Activated T-cell treated with anti-CD3 and anti-CD28 coated beads, Interleukin-2, amount 50 U/mL, for 1 hour (primary cell): ENCODE measurements at regions not wholly inside any gene's neighbourhood (a gene's known extent, or its start where the extent isn't known, plus 50 kb on each side); places are given as distances from the start of the nearest gene placed in this dataset.
"Not testable (repeated sequence)": the region's sequence is repeated elsewhere in the genome, so short reads cannot be mapped to it uniquely, and the experiment has no call there.

Experiments
- DNase-seq: peaks from one replicate; pipeline ENCODE4 v3.0.0-alpha.2; 2020

DNA sequence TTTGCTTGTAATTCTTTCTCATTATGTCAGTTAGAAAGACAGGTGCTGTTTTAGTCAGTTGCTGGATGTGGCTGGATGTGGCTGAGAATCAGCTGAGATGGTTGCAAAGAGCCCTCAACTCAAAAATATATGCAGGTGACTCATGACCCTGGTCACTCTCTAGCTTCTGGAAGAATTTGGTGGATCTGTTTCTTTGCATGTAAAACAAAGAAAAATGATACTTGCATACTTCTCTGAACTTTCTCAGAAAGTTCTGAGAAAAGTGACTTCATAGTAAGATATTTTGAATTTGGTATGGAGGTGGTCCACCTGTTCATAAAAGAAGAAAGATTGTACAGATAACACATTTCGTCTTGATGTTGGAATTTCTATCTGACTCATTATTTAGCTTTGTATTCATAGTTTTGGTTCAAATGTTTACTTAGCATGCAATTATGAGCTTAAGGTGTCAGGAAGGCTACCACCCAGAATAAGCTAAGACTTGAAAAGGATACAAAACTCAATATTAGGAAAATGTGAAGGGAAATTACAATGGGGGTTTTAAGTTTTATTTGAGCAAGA lies 163.2 kb upstream of the OLIG3 start:
- DNase-seq = no peak

DNA sequence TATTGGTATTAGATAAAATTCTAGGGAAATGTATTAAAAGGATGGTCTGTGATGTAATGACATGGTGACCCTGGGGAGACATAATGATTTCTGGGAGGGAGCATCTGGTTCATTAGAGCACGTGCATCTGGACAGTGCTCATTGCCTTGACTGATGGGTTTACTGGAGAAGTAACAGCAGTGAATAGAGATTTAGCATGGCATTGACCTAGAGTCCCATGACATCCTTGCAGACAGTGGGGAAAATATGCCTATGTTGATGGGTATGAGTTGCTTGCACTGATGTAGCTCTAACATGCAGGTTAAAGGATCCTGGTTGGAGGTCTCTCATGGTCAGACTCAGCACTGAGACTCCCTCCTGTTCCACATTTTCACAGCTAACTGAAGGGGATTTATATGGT lies 164.1 kb upstream of the OLIG3 start:
- DNase-seq = no peak

DNA sequence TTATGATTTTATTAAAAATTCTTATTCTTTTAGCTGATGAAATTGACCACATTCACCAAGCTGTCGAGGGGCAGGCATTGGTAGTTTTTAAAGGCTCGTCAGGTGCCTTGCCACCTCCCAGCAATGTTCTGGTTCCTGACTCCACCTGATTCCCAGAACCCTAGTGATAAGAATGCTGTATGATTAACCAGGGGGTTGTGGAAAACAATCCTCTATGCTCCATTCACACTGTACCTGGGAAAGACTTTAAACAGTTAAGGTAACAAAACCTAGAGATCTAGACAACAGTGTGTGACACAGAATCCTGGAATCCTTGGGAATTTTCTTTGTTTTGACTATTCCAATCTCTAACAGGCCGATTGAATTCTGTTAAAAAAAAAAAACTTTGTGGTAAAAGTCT lies 165.7 kb upstream of the OLIG3 start:
- DNase-seq = no peak

DNA sequence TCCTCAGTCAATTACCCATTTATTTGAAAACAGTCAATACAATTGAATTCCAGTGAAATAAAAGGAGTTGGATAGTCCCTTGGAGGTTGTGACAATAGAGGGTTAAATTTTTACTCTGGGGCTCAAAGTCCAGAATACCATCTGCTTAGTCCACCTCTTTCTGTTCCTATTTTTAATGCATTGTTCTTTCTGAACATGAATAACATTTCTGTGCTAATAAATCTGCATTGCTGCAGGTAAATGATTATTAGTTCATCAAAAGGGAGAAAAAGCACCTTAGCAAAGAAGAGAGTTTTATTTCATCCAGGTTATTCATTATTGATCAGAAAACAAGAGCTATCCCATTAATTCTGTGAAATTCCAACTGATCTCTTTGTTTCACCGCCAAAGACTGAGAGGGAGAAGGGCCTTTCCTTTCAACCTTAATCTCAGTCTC lies 166.1 kb upstream of the OLIG3 start:
- DNase-seq = no peak

DNA sequence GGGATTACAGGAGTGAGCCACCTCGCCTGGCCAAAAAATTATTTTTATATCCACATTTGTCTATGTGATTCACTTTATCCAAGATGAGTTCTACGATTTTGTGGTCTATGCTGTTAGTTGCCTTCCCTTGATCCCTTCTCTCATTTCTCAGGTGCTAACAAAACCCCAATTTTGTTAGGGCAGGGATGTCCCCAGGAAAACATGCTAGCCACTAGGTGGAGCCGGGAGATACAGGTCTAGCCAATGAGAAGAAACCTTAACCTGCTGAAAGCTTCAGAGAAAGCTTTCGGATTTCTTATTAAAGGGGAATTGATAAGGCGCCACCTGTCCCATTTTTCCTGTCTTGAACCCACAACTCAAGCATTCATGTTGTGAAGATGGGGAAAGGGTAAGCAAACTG lies 167.4 kb upstream of the OLIG3 start:
- DNase-seq = peak; percentile 47

DNA sequence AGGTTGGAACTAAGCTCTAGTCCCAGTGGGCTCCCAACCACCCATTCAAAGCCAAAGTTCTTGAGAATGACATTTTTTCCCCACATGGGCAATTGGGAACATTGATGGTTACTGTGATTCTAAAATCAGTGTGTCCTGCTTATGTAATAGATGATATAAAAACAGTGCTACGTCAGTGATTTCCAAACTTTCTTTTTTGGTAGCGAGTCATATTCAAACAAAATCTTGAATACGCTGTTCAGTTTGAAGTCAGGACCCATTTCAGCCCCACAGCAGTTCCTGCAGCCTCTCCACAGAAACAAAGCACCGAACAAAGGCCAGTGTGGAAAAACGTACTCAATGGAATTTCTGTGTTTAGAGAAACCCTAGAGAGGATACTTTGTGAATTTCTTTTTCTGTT lies 170.0 kb upstream of the OLIG3 start:
- DNase-seq = no peak

DNA sequence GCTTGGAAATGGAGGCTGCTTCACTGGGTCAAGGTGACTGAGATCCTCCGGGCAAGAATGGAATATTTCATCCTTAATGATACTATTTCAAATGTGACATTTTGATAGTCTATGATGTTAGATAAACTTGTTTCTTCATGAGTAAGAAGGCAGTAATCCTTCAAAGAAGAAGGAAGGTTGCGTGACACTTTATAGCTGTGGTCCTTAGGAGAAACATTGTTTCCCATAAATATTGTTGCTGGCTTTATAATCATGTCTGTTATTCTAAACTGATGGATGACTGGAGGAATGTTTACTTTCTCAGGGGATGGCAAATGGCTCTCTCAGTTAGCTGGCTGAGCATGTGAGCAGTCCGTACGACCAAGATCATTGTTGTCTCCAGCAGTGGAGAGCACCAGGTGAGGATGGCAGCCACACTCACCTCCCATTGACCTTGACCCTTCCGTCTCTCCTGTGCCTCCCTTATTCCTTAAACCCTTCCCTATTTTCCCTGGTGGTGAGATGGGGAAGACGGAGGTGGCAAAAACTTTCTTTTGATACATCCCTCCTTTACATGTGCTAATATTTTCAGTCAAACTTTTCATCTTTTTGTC lies 171.2 kb upstream of the OLIG3 start:
- no peak for DNase-seq

DNA sequence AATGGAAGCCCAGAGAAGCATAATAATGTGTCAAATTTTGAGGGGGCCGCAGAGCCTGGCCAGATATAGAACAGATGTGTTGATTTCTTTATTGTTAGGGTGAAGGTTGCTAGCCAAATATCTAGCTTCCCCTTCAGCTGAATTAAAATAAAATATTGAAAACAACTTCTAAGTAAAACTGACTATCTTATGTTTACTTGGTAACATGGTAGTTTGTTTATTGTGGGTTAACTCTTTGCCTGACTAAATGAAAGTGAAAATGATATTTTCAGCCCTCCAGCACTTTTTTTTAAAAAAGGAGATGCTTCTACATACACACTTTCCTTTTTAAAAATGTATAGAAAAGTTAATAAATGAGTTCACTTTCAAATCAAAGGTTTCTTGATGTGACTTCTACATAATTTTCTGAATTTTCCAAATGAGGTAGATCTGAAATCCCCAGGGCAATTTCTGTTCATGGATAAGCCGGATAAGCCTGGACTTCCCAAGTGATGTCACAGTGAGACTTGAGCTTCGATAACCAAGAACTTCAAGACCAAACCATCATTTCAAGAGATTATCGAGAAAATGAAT lies 172.1 kb upstream of the OLIG3 start:
- no peak for DNase-seq

DNA sequence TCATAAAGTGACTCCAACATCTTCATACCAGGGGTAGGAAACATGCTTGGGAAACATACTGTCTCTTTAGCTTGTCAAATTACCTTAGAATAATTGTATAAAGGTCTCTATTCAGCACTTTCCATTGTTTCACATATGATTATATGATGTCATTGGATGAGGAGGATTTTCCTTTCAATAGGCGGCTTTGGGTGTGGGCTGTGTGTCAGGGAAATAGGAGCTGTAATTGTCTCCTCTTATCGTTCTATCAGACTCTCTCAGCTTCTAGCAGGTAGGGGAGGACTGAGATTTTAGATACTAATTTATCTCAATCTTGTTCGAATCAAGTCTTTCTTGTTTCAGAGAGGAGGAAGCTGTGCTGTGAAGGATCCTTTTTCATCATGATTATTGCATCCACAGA lies 179.4 kb upstream of the OLIG3 start:
- no peak for DNase-seq

DNA sequence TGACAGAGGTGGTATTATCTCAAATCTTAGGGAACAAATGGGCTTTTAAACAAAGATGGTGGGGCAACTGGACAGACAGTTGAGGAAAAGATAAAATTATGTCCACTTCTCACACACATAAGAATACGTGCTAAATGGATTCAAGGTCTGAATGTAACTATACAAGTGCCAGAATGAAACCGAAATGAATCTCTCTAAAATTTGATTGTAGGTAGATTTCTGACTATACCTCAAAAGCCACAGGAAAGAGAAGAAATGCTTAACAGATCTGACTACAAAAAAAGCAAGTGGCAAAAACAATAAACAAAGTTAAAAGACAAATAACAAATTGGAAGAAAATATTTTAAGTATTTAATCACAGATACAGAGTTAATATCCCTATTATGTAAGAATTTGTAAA lies 182.7 kb upstream of the OLIG3 start:
- no peak for DNase-seq

DNA sequence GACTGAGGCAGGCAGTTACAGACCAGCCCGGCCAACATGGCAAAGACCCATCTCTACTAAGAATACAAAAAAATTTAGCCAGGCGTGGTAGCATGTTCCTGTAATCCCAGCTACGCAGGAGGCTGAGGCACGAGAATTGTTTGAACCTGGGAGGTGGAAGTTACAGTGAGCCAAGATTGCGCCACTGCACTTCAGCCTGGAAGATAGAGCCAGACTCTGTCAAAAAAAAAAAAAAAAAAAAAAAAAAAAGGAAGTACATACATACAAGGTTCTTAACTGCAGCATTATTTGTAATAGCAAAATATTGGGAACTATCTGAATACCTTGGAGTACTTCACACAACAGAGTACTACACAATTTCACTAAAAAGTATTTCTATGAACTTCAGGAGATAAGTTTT lies 183.5 kb upstream of the OLIG3 start:
- no peak for DNase-seq

DNA sequence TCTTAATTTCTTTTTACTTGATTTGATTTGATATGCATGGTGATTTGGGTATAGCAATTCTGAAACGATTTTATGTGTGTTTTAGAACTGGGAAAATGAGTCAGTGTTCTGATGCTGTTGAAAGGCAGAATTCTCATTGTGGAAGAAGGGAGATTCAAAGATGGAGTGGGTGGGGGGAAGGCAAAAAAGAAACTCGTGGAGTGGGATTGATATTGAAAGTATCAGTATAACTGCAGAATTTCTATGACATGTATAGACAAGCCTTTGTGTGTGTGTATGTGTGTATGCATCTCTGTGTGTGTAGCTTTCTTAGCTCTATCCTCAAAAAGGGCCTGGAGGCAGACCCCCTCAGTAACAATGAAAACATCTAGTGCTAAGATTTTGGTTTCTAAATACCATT lies 184.3 kb upstream of the OLIG3 start:
- no peak for DNase-seq

DNA sequence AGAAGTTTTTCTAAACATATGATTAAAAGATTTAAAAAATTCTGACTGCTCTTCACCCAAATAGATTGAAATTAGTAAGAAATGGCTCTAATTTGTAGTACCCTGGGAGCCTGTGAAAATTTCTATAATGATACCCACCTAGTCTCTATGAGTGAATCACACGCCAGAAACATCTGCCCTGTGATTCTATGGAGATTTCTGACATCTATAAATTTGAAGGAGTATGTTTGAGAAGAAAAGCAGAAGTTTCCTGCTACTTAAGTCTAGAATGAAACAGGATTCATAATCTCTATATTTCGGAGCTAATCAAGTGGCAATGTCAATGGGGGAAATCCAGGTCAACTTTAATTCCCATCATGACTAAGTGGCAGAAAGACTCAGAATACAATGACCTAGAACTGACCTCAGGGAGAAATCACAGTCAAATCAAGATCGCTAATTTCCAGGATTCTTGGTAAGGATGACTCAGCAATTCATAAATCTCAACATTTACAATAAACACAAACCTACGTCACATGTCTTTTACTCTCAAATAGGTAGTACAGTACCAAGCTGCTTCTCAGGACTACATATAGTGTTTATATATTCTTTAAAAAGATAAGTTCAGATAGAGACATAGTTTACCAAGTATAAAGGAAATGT lies 186.2 kb upstream of the TNFAIP3 start:
- DNase-seq = no peak

DNA sequence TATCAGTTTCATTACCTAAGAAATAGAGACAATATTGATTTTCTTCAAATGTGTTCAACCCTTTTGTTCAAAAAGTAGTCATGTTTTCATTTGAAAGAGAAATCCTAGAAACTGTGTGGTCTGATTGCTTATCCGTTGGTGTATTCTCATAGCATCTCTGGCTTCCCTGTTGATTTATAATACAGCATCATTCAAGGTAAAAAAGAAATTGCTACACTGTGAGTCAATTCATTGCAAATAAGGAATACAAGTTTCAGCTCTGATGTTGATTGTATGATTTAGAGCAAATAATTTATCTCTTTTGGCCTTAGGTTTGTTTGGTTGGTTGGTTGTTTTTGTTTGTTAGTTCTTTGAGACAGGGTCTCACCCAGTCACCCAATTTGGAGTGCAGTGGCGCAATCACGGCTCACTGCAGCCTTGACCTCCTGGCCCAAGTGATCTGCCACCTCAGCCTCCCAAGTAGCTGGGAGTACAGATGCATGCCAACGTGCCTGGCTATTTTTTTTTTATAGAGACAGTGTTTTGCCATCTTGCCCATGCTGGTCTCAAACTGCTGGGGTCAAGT lies 185.5 kb upstream of the TNFAIP3 start:
- no peak for DNase-seq

DNA sequence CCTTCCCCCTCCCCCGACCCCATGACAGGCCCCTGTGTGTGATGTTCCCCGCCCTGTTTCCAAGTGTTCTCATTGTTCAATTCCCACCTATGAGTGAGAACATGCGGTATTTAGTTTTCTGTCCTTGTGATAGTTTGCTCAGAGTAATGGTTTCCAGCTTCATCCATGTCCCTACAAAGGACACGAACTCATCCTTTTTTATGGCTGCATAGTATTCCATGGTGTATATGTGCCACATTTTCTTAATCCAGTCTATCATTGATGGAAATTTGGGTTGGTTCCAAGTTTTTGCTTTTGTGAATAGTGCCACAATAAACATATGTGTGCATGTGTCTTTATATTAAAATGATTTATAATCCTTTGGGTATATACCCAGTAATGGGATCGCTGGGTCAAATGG lies 184.4 kb upstream of the TNFAIP3 start:
- DNase-seq = not testable (repeated sequence)

DNA sequence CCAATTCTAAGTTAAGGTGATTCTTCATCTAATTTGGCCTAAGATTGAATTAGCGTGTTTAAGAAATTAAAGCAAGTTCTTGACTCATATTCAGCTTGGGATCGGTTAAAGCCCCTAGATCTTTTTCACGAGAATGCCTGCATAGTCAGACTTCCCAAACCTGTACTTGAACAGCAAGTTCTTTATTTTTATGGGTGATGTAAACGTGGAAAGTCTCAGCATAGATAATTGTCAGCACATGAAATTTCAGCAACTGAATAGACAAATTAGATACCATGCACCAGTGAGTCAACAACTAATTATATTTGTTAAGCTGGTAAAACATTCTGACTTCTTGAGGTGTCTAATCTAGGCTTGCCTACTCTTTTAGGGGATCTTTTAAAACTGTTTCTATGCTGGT lies 183.1 kb upstream of the TNFAIP3 start:
- DNase-seq = no peak

DNA sequence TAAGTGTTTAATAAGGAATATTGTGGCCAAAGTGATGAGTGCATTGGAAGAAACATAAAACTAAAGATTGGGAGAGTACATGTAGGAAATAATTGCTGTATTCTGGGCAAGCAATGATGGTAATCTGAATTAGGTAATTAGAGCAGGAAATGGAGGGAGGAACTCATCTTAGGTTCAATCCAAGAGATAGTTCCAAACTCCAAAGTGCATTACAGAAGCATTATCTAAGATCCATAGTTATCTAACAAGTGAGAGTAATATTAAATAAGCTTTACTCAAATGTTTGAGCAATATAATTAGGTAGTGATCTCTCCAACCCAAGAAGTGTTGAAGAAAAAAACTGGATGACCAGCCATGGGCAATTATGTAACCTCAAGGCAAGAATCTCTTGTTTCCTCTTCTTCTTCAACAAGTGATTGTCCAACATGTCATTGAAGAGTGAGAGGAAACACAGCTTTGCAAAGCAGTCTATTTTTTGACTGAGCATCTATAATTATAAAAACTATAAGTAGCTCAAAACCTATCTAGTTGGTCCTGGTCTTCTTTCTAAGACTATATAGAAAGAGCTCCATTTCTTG lies 181.2 kb upstream of the TNFAIP3 start:
- no peak for DNase-seq

DNA sequence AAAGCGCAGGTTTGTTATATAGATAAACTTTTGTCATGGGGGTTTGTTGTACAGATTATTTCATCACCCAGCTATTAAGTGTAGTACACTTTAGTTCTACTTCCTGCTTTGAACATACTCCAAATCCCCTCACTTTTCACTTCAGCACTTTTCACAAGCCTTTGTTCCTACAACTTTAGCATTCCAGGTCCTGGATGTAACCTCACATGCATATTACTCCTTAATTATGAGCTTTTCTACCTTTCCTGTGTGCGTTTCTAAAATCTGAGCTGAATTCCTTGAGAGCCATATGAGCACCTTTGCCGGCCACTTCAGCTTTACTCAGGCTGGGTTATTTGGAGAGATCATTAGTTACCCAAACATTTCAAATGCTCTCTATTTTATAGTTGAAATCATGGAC lies 179.2 kb upstream of the TNFAIP3 start:
- DNase-seq = no peak

DNA sequence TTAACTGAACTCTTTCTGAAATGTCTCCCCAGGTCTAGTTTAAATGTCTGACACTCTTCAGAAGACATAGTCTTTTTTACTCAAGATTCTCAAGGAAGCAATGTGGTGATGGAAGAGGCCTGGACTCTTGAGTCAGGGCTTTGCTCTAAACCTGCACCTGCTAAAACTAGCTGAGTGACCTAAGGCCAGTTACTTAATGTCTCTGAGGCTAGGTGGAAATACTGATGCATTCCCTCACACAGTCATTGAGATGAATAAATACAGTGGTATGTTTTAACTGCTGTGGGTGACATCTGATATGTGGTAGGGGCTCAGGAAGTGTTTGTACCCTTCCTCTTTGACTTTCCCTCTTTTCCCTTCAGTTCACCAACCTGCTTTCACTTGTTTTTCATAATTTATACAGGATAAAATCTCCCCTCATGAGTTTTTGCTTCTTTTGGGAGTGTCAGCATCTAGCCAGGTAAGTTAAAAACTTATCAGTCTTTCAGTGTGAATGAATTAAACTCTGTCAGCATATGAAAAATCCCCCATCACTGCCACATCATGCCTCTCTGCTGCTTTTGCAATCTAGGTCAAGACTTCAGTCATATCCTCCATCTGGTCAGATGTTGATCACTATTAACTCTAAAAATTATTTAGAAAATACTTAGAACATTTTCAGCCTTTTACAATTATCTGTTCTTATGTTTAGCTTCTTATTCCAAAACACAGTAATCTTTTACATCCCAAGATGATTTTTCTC lies 178.7 kb upstream of the TNFAIP3 start:
- DNase-seq = no peak

DNA sequence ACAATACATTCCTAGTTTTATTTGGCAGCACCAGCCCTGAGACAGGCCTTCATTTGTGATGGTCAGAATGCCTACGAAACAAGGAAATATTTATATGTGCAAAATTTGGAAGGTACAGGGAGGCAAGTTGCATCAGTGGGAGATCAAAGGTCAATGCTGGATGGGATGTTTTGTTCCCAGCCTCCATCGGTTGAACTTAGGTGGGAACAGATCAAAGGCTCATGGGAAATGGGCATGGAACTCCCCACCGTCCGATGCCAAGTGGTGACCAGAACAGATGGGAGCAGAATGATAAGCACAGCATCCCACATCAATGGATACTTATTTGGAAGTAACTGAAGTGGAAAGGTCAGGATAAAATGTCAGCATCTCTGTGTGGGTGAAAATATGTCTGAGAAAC lies 177.7 kb upstream of the TNFAIP3 start:
- DNase-seq = no peak

DNA sequence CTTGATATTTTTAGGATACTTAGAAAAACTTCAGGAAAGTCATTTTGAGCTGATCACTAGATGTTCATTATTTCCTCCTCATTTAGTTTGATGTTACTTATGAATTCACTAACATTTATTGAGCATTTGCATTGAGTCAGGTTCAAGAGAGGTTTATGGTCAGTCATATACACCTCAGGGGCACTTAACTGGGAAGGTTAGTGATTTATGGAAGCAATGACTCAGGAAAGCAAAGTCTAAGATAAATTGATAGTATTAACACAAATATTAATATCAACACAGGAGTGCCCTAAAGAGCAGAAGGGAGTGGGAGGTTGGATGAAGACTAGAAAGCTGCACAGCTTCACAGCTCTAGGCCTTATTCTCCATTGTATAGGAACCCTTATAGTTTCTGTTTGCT lies 177.0 kb upstream of the TNFAIP3 start:
- no peak for DNase-seq

DNA sequence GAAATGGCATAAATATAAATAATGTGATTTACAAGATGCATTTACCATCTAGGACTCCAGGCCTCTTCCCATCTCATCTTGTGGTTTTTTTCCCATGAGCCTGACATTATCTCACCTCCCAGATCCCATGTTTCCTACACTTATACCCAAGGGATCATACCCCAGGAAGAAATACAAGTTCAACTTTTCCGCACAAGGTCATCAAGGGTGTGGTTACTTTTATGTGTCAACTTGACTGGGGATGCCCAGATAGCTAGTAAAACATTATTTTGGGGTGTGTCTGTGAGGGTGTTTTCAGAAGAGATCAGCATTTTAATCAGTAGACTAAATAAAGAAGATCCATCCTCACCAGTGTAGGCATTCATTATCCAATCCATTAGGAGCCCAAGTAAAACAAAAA lies 176.3 kb upstream of the TNFAIP3 start:
- no peak for DNase-seq

DNA sequence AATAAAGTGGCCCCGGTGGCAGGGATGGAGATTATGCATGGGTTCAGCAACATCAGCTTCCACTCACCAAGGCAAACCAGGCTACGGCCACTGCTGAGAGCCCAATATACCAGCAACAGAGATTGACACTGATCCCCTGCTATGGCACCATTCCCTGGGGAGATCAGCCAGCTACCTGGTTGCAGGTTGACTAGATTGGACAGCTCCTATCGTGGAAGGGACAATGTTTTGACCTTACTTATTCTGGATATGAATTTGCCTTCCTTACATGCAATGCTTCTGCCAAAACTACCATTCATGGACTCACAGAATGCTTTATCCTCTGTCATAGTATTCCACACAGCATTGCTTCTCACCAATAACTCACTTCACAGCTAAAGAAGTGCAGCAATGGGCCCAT lies 174.8 kb upstream of the TNFAIP3 start:
- DNase-seq = no peak
